Tibial nerve (tissue), 3 donors: ENCODE measurements at regions not wholly inside any gene's neighbourhood (a gene's known extent, or its start where the extent isn't known, plus 50 kb on each side); places are given as distances from the start of the nearest gene placed in this dataset.

Experiments
- POLR2A ChIP-seq, 2 donors: fragments of 450-650 bp; IDR thresholded peaks; one replicate each; pipeline ENCODE4 v1.6.1; 2017; ENCODE audit warnings: antibody characterized with exemption in 2 of 2, mild to moderate bottlenecking in 2 of 2, moderate library complexity in 2 of 2
- TF ChIP-seq, protein P1 (sequence below), 5 experiments: fragments of 200-600 bp in 3 of 5; fragments of 450-650 bp in 2 of 5; sonication (generic) in 3 of 5; IDR thresholded peaks; one replicate each; pipeline ENCODE4 v1.5.1; 2016 to 2019; ENCODE audit warnings: antibody characterized with exemption in 5 of 5, mild to moderate bottlenecking in 3 of 5, moderate library complexity in 2 of 5

- no peak for TF ChIP-seq POLR2A (IDR thresholded peaks at IDR 0.05)
- TF ChIP-seq, protein P1, sequence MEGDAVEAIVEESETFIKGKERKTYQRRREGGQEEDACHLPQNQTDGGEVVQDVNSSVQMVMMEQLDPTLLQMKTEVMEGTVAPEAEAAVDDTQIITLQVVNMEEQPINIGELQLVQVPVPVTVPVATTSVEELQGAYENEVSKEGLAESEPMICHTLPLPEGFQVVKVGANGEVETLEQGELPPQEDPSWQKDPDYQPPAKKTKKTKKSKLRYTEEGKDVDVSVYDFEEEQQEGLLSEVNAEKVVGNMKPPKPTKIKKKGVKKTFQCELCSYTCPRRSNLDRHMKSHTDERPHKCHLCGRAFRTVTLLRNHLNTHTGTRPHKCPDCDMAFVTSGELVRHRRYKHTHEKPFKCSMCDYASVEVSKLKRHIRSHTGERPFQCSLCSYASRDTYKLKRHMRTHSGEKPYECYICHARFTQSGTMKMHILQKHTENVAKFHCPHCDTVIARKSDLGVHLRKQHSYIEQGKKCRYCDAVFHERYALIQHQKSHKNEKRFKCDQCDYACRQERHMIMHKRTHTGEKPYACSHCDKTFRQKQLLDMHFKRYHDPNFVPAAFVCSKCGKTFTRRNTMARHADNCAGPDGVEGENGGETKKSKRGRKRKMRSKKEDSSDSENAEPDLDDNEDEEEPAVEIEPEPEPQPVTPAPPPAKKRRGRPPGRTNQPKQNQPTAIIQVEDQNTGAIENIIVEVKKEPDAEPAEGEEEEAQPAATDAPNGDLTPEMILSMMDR (IDR thresholded peaks at IDR 0.05) = no peak
These were observed 92.8 kb upstream of the METAP2 start for GRCh38 chr12:95380997-95381786.
